H9 (cell line): ENCODE measurements at regions not wholly inside any gene's neighbourhood (a gene's known extent, or its start where the extent isn't known, plus 50 kb on each side); places are given as distances from the start of the nearest gene placed in this dataset.

Experiments
- DNase-seq: peaks from one replicate; pipeline ENCODE4 v3.0.0-alpha.2; 2017
- H2AFZ ChIP-seq: one replicate; pipeline ENCODE4 v1.6.1; 2013; ENCODE audit warnings: mild to moderate bottlenecking, low read length, control low read depth, moderate library complexity
- H2AK5ac ChIP-seq: 2 replicates; pipeline ENCODE4 v1.6.1; 2013; ENCODE audit warnings: low read length, control low read depth, mixed read lengths; ENCODE audit not compliant: insufficient read length
- H2BK120ac ChIP-seq: one replicate; pipeline ENCODE4 v1.6.1; 2013; ENCODE audit warnings: low read depth, mild to moderate bottlenecking, low read length, control low read depth, inconsistent platforms; ENCODE audit not compliant: poor library complexity, severe bottlenecking
- H2BK12ac ChIP-seq: 2 replicates; pipeline ENCODE4 v1.6.1; 2013; ENCODE audit warnings: low read length, control low read depth, mixed read lengths, low read depth; ENCODE audit not compliant: insufficient read length
- H2BK15ac ChIP-seq: 2 replicates; pipeline ENCODE4 v1.6.1; 2013; ENCODE audit warnings: low read depth, low read length, control low read depth
- H2BK20ac ChIP-seq: one replicate; pipeline ENCODE4 v1.6.1; 2013; ENCODE audit warnings: low read depth, mild to moderate bottlenecking, low read length, control low read depth, inconsistent platforms; ENCODE audit not compliant: poor library complexity, severe bottlenecking
- H2BK5ac ChIP-seq: 2 replicates; pipeline ENCODE4 v1.6.1; 2013; ENCODE audit warnings: low read length, control low read depth, mixed read lengths; ENCODE audit not compliant: insufficient read length
- H3K14ac ChIP-seq: 2 replicates; pipeline ENCODE4 v1.6.1; 2013; ENCODE audit warnings: low read length, control low read depth; ENCODE audit not compliant: insufficient read depth
- H3K18ac ChIP-seq: 2 replicates; pipeline ENCODE4 v1.6.1; 2013; ENCODE audit warnings: low read depth, mild to moderate bottlenecking, mixed read lengths, low read length, control low read depth; ENCODE audit not compliant: insufficient read length
- H3K23ac ChIP-seq: 2 replicates; pipeline ENCODE4 v1.6.1; 2013; ENCODE audit warnings: low read length, control low read depth, mixed read lengths, low read depth; ENCODE audit not compliant: insufficient read length
- H3K23me2 ChIP-seq: 2 replicates; pipeline ENCODE4 v1.6.1; 2013; ENCODE audit warnings: low read depth, mild to moderate bottlenecking, mixed read lengths, low read length, control low read depth; ENCODE audit not compliant: insufficient read length, poor library complexity, severe bottlenecking
- H3K27ac ChIP-seq: 2 replicates; pipeline ENCODE4 v1.5.1; 2013; ENCODE audit warnings: low read length, control low read depth, mixed read lengths, low read depth; ENCODE audit not compliant: insufficient read length
- H3K27me3 ChIP-seq: 2 replicates; pipeline ENCODE4 v1.6.1; 2013; ENCODE audit warnings: low read length, control low read depth, inconsistent platforms; ENCODE audit not compliant: insufficient read depth
- H3K4ac ChIP-seq: 2 replicates; pipeline ENCODE4 v1.6.1; 2013; ENCODE audit warnings: low read depth, mild to moderate bottlenecking, control low read depth, inconsistent platforms, low read length, moderate library complexity
- H3K4me1 ChIP-seq: 2 replicates; pipeline ENCODE4 v1.6.1; 2013; ENCODE audit warnings: low read length, control low read depth, inconsistent platforms; ENCODE audit not compliant: insufficient read depth
- H3K4me2 ChIP-seq: 2 replicates; pipeline ENCODE4 v1.6.1; 2013; ENCODE audit warnings: low read length, control low read depth, mixed read lengths; ENCODE audit not compliant: insufficient read length, insufficient read depth
- H3K56ac ChIP-seq: 2 replicates; pipeline ENCODE4 v1.6.1; 2013; ENCODE audit warnings: low read depth, mild to moderate bottlenecking, mixed read lengths, low read length, control low read depth; ENCODE audit not compliant: insufficient read length
- H3K79me1 ChIP-seq: 2 replicates; pipeline ENCODE4 v1.6.1; 2013; ENCODE audit warnings: low read depth, mild to moderate bottlenecking, moderate library complexity, low read length, control low read depth, inconsistent platforms; ENCODE audit not compliant: insufficient read depth, poor library complexity, severe bottlenecking
- H3K79me2 ChIP-seq: 2 replicates; pipeline ENCODE4 v1.6.1; 2013; ENCODE audit warnings: low read length, control low read depth, inconsistent platforms; ENCODE audit not compliant: insufficient read depth
- H3K9ac ChIP-seq: 2 replicates; pipeline ENCODE4 v1.6.1; 2013; ENCODE audit warnings: low read length, control low read depth, mixed read lengths; ENCODE audit not compliant: insufficient read length; ENCODE audit errors: extremely low read depth
- H3K9me3 ChIP-seq: one replicate; pipeline ENCODE4 v1.6.1; 2013; ENCODE audit warnings: low read depth, low read length, inconsistent platforms; ENCODE audit not compliant: control insufficient read depth
- H3T11ph ChIP-seq: one replicate; pipeline ENCODE4 v1.6.1; 2013; ENCODE audit warnings: mild to moderate bottlenecking, low read length, control low read depth, inconsistent platforms
- H4K20me1 ChIP-seq: one replicate; pipeline ENCODE4 v1.6.1; 2013; ENCODE audit not compliant: control insufficient read depth, insufficient read length, insufficient read depth
- H4K5ac ChIP-seq: 2 replicates; pipeline ENCODE4 v1.6.1; 2013; ENCODE audit warnings: low read depth, mild to moderate bottlenecking, mixed read lengths, low read length, control low read depth; ENCODE audit not compliant: insufficient read length
- H4K8ac ChIP-seq: replicated peaks from 2 replicates; pipeline ENCODE4 v1.6.1; 2013; ENCODE audit warnings: low read length, control low read depth, mixed read lengths, low read depth; ENCODE audit not compliant: insufficient read length
- H4K91ac ChIP-seq: 2 replicates; pipeline ENCODE4 v1.6.1; 2013; ENCODE audit warnings: low read depth, mild to moderate bottlenecking, moderate library complexity, mixed read lengths, low read length, control low read depth; ENCODE audit not compliant: insufficient read length
- H3K27ac Mint-ChIP-seq, 3 experiments: 2 replicates in 2 of 3; 3 replicates in 1 of 3; pipeline ENCODE4 v1.8.0; 2020 to 2021; ENCODE audit warnings: mixed read lengths in 3 of 3, mild to moderate bottlenecking in 1 of 3, moderate library complexity in 1 of 3
- H3K27me3 Mint-ChIP-seq: 2 replicates; pipeline ENCODE4 v1.8.0; 2021; ENCODE audit warnings: low read depth, mild to moderate bottlenecking, moderate library complexity, mixed read lengths
- H3K36me3 Mint-ChIP-seq, 3 experiments: 2 replicates in 2 of 3; 3 replicates in 1 of 3; pipeline ENCODE4 v1.8.0; 2020 to 2021; ENCODE audit warnings: low read depth in 3 of 3, mixed read lengths in 3 of 3; ENCODE audit not compliant: insufficient read depth in 1 of 3
- H3K4me1 Mint-ChIP-seq, 2 experiments: 2 replicates each; pipeline ENCODE4 v1.8.0; 2020; ENCODE audit warnings: mixed read lengths in 2 of 2
- H3K4me3 Mint-ChIP-seq, 2 experiments: 2 replicates in 1 of 2; 3 replicates in 1 of 2; pipeline ENCODE4 v1.8.0; 2020 to 2021; ENCODE audit warnings: mild to moderate bottlenecking in 2 of 2, mixed read lengths in 2 of 2, moderate library complexity in 1 of 2
- H3K9me3 Mint-ChIP-seq, 2 experiments: 2 replicates in 1 of 2; 3 replicates in 1 of 2; pipeline ENCODE4 v1.8.0; 2020; ENCODE audit warnings: mild to moderate bottlenecking in 2 of 2, mixed read lengths in 2 of 2, moderate library complexity in 1 of 2
- WGBS: extraction: QIAGEN DNeasy Blood & Tissue Kit; methylation state at CpG from one replicate; pipeline ENCODE4 v1.1.7; 2013; ENCODE audit warnings: missing lambda C conversion rate, low lambda C conversion rate, mixed read lengths; ENCODE audit not compliant: insufficient read length; ENCODE audit errors: extremely low coverage; 5-methylcytosine and 5-hydroxymethylcytosine counted together
- TF ChIP-seq, protein P1 (sequence below): fragments of 200-600 bp; sonication (generic); conservative IDR thresholded peaks from 3 replicates; pipeline ENCODE4 v1.8.0; 2021; ENCODE audit warnings: antibody characterized with exemption, mild to moderate bottlenecking

DNA sequence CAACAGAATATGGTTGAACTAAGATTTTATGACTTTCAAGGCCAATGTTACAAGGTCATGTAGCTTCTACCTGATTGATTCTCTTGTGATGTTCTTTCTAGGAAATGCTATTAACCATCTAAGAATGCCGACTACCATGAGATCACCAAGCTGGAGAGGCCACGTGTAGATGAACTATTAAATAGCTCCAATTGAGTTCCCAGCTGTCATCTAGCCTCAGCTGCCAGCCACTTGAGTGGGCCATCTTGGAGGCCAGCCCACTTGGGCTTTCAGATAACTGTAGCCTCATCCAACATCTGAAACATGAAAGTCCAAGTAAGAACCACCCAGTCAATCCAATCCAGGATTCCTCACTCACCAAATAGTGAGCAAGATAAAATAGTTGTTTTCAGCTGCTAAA, 376.9 kb upstream of the TMEFF2 start:
- no peak overlapping the region for H3K18ac ChIP-seq
- H3K79me1 ChIP-seq, result no peaks in the 10 kb centered on the region

More for the DNA sequence above, 376.9 kb upstream of the TMEFF2 start:
- Histone ChIP-seq H2AFZ (no peak overlapping the region), H3K23me2 (no peaks in the 10 kb centered on the region), H3T11ph (no peak overlapping the region), H4K91ac (no peak overlapping the region), H3K27ac (no peak overlapping the region), H3K79me2 (no peaks in the 10 kb centered on the region), H3K23ac (no peak overlapping the region), H3K14ac (no peak overlapping the region), H4K8ac (no peak overlapping the region), H2BK12ac (no peak overlapping the region), H2BK15ac (no peak overlapping the region), H3K4ac (no peak overlapping the region), H3K27me3 (no peaks in the 10 kb centered on the region), H3K56ac (no peak overlapping the region), H3K4me2 (no peak overlapping the region), H2BK20ac (no peak overlapping the region), H2BK120ac (no peak overlapping the region), H4K5ac (no peak overlapping the region), H2BK5ac (no peak overlapping the region), H2AK5ac (no peak overlapping the region), H4K20me1 (no peaks in the 10 kb centered on the region), H3K4me1 (no peaks in the 10 kb centered on the region), H3K9ac (no peak overlapping the region), H3K9me3 (no peaks in the 10 kb centered on the region)
- no peaks in the 10 kb centered on the region for H3K4me1 Mint-ChIP-seq
- no peaks in the 10 kb centered on the region for H3K9me3 Mint-ChIP-seq
- TF ChIP-seq, protein P1, sequence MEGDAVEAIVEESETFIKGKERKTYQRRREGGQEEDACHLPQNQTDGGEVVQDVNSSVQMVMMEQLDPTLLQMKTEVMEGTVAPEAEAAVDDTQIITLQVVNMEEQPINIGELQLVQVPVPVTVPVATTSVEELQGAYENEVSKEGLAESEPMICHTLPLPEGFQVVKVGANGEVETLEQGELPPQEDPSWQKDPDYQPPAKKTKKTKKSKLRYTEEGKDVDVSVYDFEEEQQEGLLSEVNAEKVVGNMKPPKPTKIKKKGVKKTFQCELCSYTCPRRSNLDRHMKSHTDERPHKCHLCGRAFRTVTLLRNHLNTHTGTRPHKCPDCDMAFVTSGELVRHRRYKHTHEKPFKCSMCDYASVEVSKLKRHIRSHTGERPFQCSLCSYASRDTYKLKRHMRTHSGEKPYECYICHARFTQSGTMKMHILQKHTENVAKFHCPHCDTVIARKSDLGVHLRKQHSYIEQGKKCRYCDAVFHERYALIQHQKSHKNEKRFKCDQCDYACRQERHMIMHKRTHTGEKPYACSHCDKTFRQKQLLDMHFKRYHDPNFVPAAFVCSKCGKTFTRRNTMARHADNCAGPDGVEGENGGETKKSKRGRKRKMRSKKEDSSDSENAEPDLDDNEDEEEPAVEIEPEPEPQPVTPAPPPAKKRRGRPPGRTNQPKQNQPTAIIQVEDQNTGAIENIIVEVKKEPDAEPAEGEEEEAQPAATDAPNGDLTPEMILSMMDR, result no peak
- H3K4me3 Mint-ChIP-seq, result no peak overlapping the region
- DNase-seq, result no peak
- no CpG with 5 or more reads among the region's 2 CpGs for WGBS
- no peaks in the 10 kb centered on the region for H3K36me3 Mint-ChIP-seq
- H3K27ac Mint-ChIP-seq, result no peak overlapping the region
- no peaks in the 10 kb centered on the region for H3K27me3 Mint-ChIP-seq
